Activated naive CD8-positive, alpha-beta T cell (primary cell): ENCODE measurements at regions not wholly inside any gene's neighbourhood (a gene's known extent, or its start where the extent isn't known, plus 50 kb on each side); places are given as distances from the start of the nearest gene placed in this dataset.

Experiments used
- H3K27ac Mint-ChIP-seq: one replicate; pipeline ENCODE4 v1.8.0; 2021; ENCODE audit warnings: mixed read lengths
- H3K27me3 Mint-ChIP-seq: one replicate; pipeline ENCODE4 v1.8.0; 2021; ENCODE audit warnings: mixed read lengths
- H3K36me3 Mint-ChIP-seq: one replicate; pipeline ENCODE4 v1.8.0; 2021; ENCODE audit warnings: mixed read lengths
- H3K4me1 Mint-ChIP-seq: one replicate; pipeline ENCODE4 v1.8.0; 2021; ENCODE audit warnings: low read depth, mixed read lengths
- H3K4me3 Mint-ChIP-seq: one replicate; pipeline ENCODE4 v1.8.0; 2021; ENCODE audit warnings: mild to moderate bottlenecking, mixed read lengths
- H3K9me3 Mint-ChIP-seq: one replicate; pipeline ENCODE4 v1.8.0; 2021; ENCODE audit warnings: low read depth, mixed read lengths

DNA sequence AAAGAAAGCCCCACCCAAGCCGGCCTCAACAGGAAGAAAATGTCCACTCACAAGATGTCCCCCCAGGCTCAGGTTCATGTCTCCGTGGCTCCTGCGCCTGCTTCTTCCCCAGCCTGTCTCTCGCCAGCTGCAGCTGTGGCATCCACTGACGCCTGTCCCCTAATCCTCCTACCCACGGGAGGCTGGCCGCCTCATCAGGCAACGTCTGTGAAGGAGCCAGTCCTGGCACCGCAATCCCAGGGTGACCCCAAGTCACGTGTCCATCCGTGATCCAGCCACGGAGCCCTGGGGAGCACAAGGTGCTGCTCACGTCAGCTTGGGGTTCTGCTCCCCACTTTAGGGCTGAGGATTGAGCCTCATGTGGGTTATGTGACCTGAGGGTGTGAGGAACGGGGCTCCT lies 640.3 kb downstream of the CDH26 start:
- H3K4me3 Mint-ChIP-seq: no peak overlapping the region
- no peaks in the 10 kb centered on the region for H3K4me1 Mint-ChIP-seq
- H3K27me3 Mint-ChIP-seq: peaks cover 4% of the 10 kb centered on the region
- no peaks in the 10 kb centered on the region for H3K9me3 Mint-ChIP-seq
- H3K27ac Mint-ChIP-seq: no peak overlapping the region
- H3K36me3 Mint-ChIP-seq: no peaks in the 10 kb centered on the region

DNA sequence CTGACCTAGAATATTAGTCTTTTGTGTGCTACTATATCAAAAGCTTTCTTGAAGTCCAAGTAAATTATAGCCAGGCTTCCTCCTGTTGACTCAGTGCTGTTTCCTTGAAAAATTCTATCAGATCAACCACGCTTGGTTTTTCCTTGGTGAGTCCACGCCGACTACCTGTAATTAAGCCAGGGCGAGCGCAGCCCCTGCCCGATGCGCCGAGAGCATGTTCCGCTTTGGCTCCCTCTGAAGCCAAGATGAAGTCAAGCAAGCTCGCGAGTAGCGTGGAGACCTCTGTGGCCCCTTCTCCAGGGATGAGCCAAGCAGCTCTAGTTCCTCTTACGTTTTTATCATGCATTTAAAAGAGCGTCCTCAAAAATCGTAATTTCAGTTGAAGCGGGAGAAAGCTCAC lies 641.2 kb downstream of the CDH26 start:
- no peaks in the 10 kb centered on the region for H3K4me1 Mint-ChIP-seq
- no peaks in the 10 kb centered on the region for H3K9me3 Mint-ChIP-seq
- no peak overlapping the region for H3K4me3 Mint-ChIP-seq
- H3K36me3 Mint-ChIP-seq: no peaks in the 10 kb centered on the region
- no peak overlapping the region for H3K27ac Mint-ChIP-seq
- peaks cover 5% of the 10 kb centered on the region for H3K27me3 Mint-ChIP-seq

DNA sequence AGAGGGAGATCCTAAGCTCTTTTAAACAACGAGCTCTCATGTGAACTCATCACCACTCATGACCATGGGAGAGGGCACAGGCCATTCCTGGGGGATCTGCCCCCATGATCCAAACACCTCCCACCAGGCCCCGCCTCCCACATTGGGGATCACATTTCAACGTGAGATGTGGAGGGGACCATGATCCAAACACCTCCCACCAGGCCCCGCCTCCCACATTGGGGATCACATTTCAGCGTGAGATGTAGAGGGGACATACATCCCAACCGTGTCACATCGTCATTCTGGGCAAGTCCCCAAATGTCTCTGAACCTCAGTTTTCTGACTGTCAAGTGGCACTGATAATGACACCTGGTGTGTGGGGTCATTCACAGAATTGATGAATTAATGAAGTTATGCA lies 641.8 kb downstream of the CDH26 start:
- Mint-ChIP-seq H3K4me1 (no peaks in the 10 kb centered on the region), H3K9me3 (no peaks in the 10 kb centered on the region), H3K4me3 (no peak overlapping the region), H3K36me3 (no peaks in the 10 kb centered on the region), H3K27me3 (peaks cover 5% of the 10 kb centered on the region), H3K27ac (no peak overlapping the region)

DNA sequence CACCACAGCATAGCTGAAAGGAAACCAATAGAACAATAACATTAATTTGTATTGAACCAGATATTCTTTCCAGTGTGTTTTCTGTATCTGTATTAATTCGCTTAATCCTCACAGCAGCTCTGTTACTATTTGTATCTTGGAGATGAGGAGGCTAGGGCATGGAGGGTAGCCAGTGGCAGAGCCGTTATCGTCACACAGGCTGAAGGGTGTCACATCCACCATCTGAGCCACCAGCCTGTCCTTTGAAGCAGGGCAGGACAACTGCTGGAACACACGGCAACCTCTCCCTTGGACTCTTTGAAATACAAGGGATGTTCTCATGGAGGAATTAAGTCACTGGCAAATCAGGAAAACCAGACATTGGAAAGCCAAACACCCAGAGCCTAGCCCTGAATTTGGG lies 628.0 kb upstream of the CDH4 start:
- Mint-ChIP-seq H3K27me3 (peaks cover 15% of the 10 kb centered on the region), H3K4me3 (no peak overlapping the region), H3K27ac (no peak overlapping the region), H3K4me1 (no peaks in the 10 kb centered on the region), H3K9me3 (no peaks in the 10 kb centered on the region), H3K36me3 (no peaks in the 10 kb centered on the region)

DNA sequence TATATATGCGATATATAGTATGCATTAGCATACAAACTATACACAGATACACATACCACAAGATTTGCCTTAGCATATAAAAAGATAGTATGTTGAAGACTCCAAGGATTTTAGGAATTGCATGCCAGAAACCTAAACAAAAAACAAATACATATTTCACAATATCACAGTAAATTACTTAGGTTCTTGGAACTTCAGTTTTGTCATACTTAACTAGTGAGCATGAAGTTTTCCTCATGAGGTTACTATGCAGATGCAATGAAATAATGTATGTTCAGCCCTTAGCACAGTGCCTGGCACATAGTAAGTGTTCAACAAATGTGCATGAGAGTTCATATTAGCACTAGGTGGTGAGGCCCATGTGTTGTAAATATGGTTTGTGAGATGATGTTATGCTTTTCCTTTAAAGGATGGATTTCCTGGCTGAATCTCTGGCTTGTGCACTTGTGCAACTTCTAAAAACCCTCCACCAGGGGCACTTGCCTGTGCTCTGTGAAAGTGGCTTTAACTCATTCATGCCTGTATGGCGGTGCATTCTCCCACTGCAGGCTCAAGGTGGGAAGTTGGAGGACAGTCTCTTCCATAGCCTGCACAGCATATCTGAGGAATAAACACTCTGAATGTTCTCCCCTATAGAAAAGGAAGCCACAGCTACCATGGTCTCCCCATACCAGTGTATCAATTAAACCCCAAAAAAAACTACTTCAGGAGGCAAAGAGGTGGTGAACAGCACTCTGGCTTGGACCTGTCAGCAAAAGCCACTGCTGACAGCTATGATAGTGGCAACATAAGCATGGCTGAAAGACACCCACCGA lies 624.1 kb upstream of the CDH4 start:
- Mint-ChIP-seq H3K27ac (no peak overlapping the region), H3K36me3 (no peaks in the 10 kb centered on the region), H3K27me3 (peaks cover 2% of the 10 kb centered on the region), H3K4me3 (no peak overlapping the region), H3K9me3 (no peaks in the 10 kb centered on the region), H3K4me1 (no peaks in the 10 kb centered on the region)

DNA sequence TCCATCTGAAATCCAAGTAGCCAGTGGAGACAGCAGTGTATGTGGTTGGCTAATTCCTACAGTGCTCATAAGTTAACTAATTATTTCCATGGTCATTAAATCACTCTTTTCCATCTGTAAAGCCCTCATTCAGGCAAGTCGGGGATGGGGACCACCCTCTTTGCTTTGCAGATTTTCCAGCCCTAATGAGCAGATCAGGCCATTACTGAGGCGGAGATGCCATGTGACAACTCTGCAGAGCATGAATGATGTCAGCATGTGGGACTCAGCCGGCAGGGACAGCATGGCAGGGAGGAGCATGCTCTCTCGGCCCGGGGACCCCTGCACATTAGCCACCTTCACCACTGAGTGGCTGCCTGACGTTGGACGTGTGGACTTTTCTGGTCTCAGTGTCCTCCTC lies 623.3 kb upstream of the CDH4 start:
- Mint-ChIP-seq H3K36me3 (no peaks in the 10 kb centered on the region), H3K27me3 (no peaks in the 10 kb centered on the region), H3K4me1 (no peaks in the 10 kb centered on the region), H3K4me3 (no peak overlapping the region), H3K27ac (no peak overlapping the region), H3K9me3 (no peaks in the 10 kb centered on the region)

DNA sequence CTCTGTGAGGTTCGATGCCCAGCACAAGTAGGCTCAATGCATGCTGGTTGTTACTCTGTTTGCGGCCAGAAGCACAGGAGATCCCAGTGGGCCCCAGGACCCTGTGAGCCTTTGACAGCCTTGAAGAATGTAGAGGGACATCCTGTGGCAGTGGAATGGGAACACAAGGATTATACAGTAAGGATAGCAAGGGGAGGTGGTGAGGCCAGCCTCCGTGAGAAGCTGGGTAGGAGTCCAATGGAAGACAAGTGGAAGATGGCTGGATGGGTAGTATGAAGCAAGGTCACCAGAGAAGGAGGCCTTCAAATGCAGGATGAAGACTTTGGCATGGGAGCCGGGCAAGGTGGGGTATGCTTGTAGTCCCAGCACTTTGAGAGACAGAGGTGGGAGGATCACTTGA lies 622.9 kb upstream of the CDH4 start:
- Mint-ChIP-seq H3K4me1 (no peaks in the 10 kb centered on the region), H3K27ac (no peak overlapping the region), H3K36me3 (no peaks in the 10 kb centered on the region)

DNA sequence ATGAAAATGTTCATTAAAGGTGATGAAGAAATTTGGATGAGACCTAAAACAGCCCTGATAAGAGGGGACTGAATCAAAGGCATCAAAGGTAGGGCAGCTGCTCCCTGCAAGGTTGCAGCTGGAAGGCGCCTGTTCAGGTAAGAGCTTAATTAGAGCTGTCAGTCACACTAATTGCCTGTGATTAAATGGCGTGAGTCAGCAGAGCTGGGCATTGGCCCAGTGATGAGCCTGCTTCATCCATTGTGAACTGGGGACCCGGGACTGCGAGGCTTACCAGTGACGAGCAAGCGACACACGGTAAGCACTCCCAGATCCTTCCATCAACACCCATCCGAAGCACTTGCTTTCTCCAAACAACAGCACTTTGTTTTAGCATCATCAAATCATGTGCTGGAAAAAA lies 621.5 kb upstream of the CDH4 start:
- H3K27me3 Mint-ChIP-seq: no peaks in the 10 kb centered on the region
- no peaks in the 10 kb centered on the region for H3K36me3 Mint-ChIP-seq
- H3K9me3 Mint-ChIP-seq: no peaks in the 10 kb centered on the region
- no peak overlapping the region for H3K4me3 Mint-ChIP-seq
- H3K27ac Mint-ChIP-seq: no peak overlapping the region
- no peaks in the 10 kb centered on the region for H3K4me1 Mint-ChIP-seq

More for the DNA sequence above, 622.9 kb upstream of the CDH4 start:
- no peak overlapping the region for H3K4me3 Mint-ChIP-seq
- H3K27me3 Mint-ChIP-seq: no peaks in the 10 kb centered on the region
- H3K9me3 Mint-ChIP-seq: no peaks in the 10 kb centered on the region

DNA sequence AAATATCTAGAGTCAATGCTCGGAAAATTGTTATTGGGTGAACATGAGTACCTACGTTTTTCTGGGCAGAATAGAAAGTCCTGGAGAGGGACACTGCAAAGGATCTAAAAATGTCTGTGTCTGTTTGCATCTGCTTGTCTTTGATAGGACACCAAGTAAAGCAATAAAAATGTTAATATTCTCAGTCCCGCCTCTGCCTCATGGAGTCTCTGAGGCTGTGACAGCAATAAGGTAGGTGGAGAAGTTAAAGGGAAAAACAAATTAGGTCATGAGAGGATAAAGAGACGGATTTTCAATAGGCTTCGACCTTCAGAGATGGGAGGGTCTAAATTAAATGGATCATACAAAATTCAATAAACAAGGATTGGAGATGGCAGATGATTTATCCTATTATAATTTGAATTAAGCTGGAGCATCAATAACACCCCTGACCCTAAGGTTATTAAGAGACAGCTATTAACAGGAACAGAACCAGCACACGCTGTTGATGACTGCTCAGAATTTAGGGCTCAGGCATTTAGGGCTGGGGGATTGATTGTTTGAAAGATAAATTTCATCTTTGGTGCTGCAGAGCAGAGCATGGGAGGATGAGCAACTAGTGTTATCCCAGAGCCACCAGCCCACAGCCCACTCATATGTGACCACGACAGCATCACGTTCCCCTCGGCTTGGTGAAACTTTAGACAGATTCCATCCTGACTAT lies 620.3 kb upstream of the CDH4 start:
- no peak overlapping the region for H3K27ac Mint-ChIP-seq
- H3K36me3 Mint-ChIP-seq: no peaks in the 10 kb centered on the region
- H3K9me3 Mint-ChIP-seq: no peaks in the 10 kb centered on the region
- no peaks in the 10 kb centered on the region for H3K4me1 Mint-ChIP-seq
- no peak overlapping the region for H3K4me3 Mint-ChIP-seq
- H3K27me3 Mint-ChIP-seq: peaks cover 5% of the 10 kb centered on the region

DNA sequence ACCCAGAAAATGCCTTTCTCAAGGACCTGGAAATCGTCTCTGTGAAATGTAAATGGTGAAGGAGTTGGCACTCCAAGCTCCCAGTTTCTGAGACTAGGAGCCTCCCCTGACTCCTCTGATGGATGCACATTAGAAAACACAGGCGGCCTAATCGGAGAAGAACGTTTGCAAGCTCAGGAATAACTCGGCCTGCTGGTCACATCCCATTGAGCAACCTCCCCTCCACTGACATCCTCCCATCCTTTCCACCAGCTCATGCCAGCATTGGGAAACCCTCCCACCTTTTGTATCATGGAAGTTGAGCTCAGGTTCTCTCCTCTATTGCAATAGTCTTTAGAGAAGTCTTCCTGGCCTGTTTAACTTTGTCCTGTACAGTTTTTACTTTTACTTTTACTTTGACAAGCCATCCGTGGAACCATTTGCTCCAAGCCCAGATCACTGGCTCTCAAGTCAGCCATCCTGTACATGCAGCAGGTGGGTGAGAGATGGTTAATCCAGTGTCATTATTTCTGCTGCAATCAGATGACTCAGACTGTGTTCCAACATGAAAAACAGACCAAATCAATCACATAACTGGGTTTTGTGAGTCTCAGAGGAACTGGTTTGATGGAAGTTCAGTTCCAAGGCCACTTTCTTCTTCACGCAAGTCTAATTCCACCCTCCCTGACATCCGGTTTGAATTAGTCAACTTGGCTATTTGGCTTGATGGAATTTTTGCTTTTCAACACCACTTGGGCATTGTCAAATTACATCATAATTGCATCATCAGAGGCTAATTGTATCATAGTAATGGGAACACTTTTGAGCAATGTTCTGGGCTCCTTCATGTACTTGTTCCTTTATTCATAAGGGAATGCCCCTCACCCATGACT lies 619.4 kb upstream of the CDH4 start:
- H3K9me3 Mint-ChIP-seq: no peaks in the 10 kb centered on the region
- peaks cover 5% of the 10 kb centered on the region for H3K27me3 Mint-ChIP-seq
- H3K4me1 Mint-ChIP-seq: no peaks in the 10 kb centered on the region
- no peak overlapping the region for H3K4me3 Mint-ChIP-seq
- H3K27ac Mint-ChIP-seq: no peak overlapping the region
- no peaks in the 10 kb centered on the region for H3K36me3 Mint-ChIP-seq

DNA sequence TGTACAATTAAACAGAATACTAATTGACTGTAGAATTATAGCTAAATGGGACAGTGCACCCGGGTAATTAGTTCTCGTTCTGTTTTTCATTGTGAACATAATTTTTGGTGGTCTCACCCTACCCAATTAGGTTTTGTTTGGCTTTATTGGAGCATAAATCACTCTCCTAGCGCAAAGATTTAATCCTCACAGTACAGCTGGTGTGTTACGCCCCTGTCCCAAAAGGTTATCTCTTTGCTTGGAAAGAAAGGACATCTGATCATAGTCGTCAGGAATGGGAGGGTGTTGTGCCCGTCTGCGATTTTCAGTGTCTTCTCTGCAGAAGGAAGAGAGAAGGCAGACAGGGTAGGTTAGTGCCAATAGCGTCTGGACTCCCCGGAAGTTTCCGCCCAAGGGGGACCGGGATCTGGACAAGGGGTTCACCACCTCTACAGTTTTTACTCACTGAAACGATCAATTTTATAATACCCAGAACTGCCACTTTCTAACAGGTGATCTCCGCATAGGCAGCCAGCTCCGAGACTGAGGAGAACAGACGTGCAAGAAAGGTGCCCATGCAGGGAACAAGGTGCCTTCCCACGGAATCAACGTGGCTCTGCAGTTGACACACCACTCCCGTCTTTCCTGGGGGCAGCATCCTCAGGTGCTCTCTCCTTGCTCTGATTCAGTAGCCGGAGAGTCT lies 617.4 kb upstream of the CDH4 start:
- Mint-ChIP-seq H3K4me1 (no peaks in the 10 kb centered on the region), H3K4me3 (no peak overlapping the region), H3K27me3 (peaks cover 5% of the 10 kb centered on the region), H3K9me3 (no peaks in the 10 kb centered on the region), H3K36me3 (no peaks in the 10 kb centered on the region), H3K27ac (no peak overlapping the region)

DNA sequence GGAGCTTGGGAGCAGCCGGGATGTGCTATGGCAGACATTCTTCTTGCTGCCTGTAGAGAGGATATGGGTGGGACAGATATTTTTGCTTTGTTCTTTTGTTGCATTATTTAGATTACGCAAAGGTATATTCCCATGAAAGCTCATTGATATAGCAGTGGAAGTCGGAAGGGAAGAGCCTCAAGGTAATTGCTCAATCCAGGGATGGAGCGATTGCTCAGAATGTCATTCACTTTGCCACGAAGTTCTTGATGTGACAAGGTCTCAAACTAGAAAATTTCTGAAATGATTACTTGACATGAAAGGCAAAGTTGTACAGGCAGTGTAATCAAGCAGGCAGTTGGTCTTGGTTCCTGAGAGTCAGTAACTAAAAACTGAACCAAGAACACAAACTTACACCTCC lies 615.6 kb upstream of the CDH4 start:
- Mint-ChIP-seq H3K4me1 (no peaks in the 10 kb centered on the region), H3K4me3 (no peak overlapping the region), H3K9me3 (no peaks in the 10 kb centered on the region), H3K27me3 (peaks cover 5% of the 10 kb centered on the region), H3K36me3 (no peaks in the 10 kb centered on the region), H3K27ac (no peak overlapping the region)

DNA sequence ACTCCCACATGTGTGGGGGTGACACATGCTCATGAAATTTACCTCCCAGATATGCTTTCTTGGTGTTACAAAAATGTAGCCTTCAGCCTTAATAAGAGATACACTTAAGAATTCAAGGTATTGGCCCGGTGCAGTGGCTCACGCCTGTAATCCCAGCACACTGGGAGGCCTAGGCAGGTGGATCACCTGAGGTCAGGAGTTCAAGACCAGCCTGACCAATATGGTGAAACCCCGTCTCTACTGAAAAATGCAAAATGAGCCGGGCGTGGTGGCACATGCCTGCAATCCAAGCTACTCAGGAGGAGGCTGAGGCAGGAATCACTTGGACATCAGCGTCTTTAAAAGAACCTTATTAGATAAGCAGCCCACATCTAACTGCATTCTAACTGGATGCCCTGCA lies 614.3 kb upstream of the CDH4 start:
- no peaks in the 10 kb centered on the region for H3K36me3 Mint-ChIP-seq
- no peak overlapping the region for H3K27ac Mint-ChIP-seq
- no peak overlapping the region for H3K4me3 Mint-ChIP-seq
- peaks cover 5% of the 10 kb centered on the region for H3K27me3 Mint-ChIP-seq
- H3K4me1 Mint-ChIP-seq: no peaks in the 10 kb centered on the region
- H3K9me3 Mint-ChIP-seq: no peaks in the 10 kb centered on the region

DNA sequence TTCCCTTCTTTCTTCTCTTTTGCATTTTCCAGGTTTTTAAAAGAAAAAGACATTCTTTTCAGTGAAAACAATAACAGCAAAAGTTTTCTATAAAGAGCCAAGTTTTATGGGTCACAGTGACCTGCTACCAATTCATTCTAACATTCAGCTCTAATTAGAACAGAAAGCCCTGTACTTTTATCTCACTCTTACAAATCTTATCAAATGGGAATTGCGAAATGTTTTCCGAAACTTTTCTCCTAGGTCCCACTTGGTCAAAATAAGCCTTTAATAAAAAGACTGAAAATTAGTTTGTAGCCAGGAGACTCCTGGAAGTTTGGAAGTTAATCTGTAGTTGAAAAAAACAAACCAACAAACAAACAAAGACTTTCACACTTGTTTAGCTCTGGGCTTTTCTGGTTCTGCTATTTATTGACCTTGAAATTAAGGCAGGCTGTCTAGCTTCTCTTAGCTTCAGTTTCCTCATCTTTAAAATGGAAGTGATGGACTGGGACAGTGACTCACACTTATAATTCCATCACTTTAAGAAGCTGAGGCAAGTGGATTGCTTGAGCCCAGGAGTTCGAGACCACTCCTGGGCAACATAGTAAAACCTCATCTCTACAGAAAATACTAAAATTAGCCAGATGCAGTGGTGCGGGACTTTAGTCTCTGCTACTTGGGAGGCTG lies 613.5 kb upstream of the CDH4 start:
- H3K9me3 Mint-ChIP-seq: no peaks in the 10 kb centered on the region
- no peak overlapping the region for H3K27ac Mint-ChIP-seq
- H3K4me3 Mint-ChIP-seq: no peak overlapping the region
- H3K4me1 Mint-ChIP-seq: no peaks in the 10 kb centered on the region
- no peaks in the 10 kb centered on the region for H3K36me3 Mint-ChIP-seq
- H3K27me3 Mint-ChIP-seq: peaks cover 5% of the 10 kb centered on the region
